ENCODE measurements at regions not wholly inside any gene's neighbourhood (a gene's known extent, or its start where the extent isn't known, plus 50 kb on each side); places are given as distances from the start of the nearest gene placed in this dataset.

DNA sequence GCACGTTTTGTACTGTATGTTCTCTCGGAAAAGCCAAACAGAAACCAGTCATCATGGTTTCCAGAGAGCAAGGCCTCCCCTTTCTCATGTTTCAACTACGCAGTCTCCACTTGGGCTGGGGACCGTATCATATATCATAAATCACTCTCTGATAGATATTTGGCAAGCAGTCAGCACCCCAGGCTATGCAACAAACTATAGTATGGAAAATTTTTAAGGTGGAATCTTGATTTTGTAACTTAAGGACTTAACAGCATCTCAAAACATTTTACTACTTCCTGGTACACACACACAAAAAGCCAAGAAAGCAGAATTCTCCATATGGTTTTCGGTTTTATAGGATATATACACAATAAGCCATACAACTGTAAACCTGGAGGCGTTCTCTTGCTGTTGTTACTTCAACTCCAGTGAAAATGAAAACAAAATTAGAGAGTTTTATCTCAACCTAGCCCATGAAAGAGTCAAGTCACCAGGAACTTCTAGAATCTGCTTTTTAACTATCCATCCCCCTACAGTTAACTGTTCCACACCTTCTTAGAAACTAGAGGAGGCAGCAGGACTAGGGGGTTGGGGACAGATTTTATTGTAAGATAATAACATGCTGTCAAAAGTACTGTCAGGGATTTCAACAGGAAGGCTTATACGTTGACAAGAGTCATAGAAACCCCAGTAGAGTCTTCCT, 283.4 kb downstream of the NFIB start:
- TF ChIP-seq, protein P1, sequence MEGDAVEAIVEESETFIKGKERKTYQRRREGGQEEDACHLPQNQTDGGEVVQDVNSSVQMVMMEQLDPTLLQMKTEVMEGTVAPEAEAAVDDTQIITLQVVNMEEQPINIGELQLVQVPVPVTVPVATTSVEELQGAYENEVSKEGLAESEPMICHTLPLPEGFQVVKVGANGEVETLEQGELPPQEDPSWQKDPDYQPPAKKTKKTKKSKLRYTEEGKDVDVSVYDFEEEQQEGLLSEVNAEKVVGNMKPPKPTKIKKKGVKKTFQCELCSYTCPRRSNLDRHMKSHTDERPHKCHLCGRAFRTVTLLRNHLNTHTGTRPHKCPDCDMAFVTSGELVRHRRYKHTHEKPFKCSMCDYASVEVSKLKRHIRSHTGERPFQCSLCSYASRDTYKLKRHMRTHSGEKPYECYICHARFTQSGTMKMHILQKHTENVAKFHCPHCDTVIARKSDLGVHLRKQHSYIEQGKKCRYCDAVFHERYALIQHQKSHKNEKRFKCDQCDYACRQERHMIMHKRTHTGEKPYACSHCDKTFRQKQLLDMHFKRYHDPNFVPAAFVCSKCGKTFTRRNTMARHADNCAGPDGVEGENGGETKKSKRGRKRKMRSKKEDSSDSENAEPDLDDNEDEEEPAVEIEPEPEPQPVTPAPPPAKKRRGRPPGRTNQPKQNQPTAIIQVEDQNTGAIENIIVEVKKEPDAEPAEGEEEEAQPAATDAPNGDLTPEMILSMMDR (conservative IDR thresholded peaks at IDR 0.05; ENCODE audit: low read length): no peak
- TF ChIP-seq EZH2phosphoT487 (IDR thresholded peaks at IDR 0.05; ENCODE audit: borderline replicate concordance, low read depth, low read length): no peak

Measured in OCI-LY7 (cell line).